Glomerular endothelial cell (primary cell): ENCODE measurements at regions not wholly inside any gene's neighbourhood (a gene's known extent, or its start where the extent isn't known, plus 50 kb on each side); places are given as distances from the start of the nearest gene placed in this dataset.

ENCODE experiments used
- DNase-seq: peaks from one replicate; pipeline ENCODE4 v3.0.0-alpha.2; 2011; ENCODE audit warnings: low read depth, low spot score; ENCODE audit errors: extremely low read depth

DNA sequence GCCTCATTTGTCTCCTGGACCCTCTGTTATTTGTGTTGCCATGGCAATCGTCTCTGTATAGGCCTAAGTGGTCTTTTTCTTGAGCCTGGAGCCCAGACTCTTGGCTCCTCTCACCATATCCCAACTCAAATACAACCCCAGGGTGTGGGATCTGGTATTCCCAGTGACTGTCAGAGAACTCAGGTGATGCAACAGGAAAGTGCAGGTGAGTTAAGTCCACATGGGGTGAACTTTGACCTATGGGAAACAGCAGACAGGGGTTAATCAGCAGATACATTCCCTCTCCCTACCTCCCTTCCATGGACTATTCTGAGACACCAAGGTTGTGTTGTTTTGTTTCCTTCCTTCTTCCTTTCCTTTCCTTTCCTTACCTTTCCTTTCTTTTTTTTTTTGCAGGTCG, 130.9 kb upstream of the RPS6KA3 start:
- no peak for DNase-seq

DNA sequence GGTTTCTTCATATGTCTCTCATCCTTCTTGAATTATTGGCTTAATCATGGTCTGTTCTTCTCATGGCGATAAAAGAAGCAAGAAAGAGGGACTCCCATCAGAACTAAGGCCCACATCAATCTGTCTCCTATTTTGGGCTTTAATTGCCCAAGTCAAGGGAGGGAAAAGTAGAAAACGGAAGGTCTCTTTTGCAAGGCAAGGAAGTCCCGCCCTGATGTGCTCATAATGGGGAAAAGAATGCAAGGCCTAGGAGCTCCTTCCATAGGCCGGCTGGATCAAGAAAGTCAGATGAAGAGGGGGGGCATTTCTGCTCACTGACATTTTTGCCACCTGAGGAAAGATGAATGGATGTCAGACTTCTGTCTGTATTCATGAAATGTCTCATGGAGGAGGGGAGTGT, 127.7 kb upstream of the RPS6KA3 start:
- DNase-seq = no peak

DNA sequence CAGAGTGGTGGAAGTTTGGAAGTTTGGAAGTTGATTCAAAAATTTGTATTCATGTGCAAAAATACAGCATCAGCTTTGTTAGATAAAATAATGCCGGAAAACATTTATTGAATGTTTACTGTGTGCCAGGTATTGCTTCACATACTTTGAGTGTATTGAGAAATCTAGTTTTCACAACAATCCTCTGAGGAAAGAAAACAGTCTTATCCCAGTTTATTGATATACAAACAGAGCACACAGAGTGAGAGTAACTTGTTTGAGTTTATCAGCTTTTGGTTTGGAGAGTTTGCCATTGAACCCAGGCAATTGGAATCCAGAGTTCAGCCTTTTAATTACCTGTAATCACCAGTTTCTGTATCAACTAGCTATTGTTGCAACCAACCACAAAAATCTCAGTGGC, 127.2 kb upstream of the RPS6KA3 start:
- no peak for DNase-seq

- DNase-seq = no peak
Measured at GRCh38 chrX:20388594-20388993, 121.9 kb upstream of the RPS6KA3 start.

DNA sequence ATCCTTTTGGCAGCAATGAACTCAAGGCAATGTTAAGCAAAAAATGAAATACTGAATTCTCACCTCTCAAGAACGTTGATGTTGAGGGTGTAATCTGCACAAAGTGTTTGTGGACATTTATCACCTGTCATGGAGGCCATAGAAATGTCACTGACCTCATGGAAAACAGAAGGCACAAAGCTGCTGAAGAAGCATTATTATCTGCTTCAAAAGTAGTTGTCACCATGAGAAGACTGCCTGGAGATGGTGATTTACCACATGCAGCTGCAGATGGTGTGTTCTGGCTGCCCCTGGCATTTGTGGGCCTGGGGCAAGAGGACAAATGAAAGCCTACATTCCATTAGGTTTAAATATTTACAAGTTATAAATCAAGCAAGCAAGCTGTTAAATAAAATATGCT, 116.8 kb upstream of the RPS6KA3 start:
- DNase-seq = no peak

- no peak for DNase-seq
Measured at GRCh38 chrX:20382518-20383297, 116.0 kb upstream of the RPS6KA3 start.

DNA sequence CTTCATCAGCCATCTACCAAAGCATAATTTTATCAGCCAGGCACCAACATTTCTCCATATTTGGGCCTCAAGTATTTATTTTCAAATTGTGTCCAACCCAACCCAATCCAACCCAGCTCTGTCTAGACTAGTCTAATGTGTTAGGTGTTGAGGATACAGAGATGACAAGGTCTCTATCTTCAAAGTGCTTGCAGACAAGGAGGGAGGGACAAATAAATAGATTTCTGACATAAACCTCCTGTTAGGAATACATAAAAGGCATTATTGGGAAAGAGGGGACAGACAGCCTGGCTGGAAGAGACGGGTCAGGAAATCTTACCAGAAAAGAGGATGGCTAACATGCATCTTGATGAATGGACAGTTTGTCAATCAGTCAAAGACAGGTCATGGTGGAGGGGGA, 115.4 kb upstream of the RPS6KA3 start:
- DNase-seq = no peak

DNA sequence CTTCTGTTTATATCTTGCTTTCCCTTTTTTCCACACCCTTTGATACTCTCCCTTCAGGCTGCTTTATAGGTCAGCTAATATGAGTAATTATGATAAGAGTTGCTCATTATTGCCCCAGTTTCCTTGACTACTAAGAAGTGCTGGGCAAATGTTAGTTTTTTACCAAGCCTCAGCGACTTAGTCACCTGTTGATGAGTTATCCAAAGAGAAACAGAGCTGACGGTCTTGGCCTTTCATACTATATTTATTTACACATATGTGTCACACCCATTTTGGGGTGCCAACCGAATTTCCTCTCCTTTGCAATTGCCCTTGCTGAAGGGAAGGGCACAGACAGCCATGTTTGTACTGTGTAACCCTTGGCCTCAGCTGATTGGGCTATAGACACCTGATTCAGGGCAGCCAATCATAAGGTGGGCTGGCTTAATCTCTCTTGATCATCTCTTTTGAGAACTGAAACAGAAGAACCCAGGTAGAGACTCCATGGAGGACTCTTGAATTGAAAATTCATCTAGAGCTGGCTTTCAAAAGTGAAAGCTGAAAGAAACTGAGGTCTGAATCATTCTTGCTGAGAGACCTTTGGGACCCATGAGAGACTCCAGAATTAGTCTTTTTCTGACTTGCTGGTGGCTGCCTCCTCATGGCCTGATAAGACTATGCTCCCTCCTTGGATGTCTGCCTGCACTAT, 111.7 kb upstream of the RPS6KA3 start:
- no peak for DNase-seq

- DNase-seq = no peak
Measured at GRCh38 chrX:20374900-20375438, 108.3 kb upstream of the RPS6KA3 start.

DNA sequence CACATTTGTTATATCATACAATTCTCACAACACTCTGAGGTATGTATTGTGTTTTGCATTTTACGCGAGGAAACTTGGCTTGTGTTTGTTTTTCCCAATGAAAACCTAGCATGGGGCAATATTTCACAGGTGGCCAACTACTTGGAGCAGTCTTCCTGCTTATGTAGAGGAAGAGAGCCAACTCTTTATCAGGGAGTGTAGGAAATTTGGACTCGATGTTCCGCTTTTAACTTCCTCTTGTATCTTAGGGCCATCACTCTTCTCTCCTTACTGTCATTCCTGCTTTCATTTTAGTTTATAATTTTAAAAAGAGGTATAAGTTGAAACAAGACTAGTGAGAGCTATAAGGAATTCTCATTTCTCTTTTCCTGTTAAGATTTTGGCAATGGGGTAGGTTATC, 107.7 kb upstream of the RPS6KA3 start:
- DNase-seq = no peak

DNA sequence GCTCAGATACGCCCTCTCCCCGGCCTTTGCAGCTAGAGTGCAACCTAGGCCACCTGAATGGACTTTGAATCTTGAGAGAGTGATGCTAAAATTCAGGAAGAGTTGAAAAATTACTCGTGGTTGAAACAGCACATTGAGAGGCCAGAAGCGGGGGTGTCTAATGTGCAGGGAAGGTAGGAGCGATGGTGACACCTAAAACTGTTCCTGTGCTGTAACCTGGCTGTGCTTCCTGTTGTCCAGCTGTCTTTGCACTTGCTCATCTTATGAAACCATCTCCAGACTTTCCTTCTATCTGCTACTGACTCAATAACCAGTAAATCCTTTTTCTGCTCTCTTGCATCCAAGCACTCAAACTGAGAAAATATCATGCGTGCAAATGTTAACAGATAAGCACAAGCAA, 106.4 kb upstream of the RPS6KA3 start:
- no peak for DNase-seq

- DNase-seq = no peak
Measured at GRCh38 chrX:20372533-20372932, 105.8 kb upstream of the RPS6KA3 start.

GRCh38 chrX:20369468-20369867, 102.8 kb upstream of the RPS6KA3 start:
- DNase-seq = no peak

DNA sequence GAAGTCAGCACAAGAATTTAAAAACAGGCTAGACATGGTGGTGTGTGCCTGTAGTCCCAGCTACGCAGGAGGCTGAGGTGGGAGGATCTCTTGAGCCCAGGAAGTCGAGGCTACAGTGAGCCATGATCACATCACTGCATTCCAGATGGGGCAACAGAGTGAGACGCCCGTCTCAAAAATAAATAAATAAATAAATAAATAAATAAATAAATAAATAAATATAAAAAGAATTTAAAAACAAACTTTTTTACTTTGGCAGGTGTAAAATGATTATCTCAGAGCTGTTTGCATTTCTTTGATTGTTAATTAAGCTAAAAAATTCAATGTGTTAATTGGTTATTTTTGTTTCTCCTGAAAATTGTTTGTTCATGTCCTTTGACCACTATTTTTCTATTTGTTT, 97.5 kb upstream of the RPS6KA3 start:
- no peak for DNase-seq

DNA sequence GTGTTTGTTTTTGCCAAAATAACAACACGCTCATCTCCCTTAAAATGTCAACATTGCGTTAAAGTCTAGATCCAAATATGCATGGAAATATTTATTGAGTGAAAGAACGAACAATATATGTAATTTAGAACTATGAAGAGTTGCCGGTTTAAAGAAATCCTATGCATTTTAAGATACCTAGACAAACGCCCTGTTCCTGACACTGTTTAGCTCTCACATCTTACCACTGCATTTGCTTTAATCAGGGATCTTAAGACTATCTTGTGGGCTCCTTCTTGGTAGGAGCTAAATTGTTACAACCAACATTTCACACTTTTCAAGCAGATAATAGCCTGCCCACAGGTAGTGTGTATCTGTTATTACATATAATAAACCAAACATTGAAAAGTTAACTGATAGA, 96.6 kb upstream of the RPS6KA3 start:
- DNase-seq = no peak

DNA sequence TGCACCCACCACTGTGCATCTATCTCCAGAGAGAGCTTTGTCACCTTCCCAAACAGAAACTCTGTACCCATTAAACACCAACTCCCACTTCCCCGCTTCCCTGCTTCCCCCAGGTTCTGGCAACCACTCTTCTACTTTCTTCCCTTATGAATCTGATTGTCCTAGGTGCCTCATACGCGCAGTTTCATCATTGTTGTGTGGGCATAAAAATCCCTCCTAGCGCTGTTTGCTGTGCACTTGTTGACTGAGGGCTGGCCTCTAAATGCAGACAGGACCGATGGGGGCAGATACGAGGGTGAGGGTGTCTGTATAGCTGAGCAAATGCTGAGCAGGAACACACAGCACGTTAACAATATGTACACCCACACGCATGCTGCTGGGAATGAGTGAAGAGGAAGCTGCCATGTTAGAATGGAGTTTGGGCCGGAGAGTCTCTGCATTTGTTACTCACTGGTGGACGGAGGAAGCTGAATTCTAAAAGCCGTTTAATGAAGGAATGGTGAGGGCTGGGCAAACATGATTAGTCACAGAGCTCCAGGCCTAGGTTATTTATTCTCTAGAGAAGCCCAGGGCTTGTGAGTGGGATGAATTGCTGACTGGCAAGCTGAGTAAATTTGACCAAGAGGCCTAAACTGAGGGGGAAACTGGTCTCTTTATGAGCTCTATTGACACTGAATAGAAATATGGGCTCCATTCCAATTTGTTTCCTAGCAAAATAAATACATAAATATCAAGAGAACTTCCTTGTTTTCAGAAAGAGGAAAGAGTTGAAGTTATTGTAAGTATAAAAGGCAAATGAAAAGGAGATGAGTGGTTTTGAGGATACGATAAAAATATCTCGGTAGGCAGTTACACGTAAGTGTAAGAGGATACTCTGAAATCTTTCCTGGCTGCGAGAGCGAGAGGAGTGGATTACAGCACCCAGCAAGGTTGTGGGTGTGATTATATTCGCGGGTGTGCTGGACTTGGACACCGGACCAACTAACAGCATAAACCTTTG, 95.9 kb upstream of the RPS6KA3 start:
- DNase-seq = no peak

- no peak for DNase-seq
Measured at GRCh38 chrX:20361890-20362262, 95.2 kb upstream of the RPS6KA3 start.

DNA sequence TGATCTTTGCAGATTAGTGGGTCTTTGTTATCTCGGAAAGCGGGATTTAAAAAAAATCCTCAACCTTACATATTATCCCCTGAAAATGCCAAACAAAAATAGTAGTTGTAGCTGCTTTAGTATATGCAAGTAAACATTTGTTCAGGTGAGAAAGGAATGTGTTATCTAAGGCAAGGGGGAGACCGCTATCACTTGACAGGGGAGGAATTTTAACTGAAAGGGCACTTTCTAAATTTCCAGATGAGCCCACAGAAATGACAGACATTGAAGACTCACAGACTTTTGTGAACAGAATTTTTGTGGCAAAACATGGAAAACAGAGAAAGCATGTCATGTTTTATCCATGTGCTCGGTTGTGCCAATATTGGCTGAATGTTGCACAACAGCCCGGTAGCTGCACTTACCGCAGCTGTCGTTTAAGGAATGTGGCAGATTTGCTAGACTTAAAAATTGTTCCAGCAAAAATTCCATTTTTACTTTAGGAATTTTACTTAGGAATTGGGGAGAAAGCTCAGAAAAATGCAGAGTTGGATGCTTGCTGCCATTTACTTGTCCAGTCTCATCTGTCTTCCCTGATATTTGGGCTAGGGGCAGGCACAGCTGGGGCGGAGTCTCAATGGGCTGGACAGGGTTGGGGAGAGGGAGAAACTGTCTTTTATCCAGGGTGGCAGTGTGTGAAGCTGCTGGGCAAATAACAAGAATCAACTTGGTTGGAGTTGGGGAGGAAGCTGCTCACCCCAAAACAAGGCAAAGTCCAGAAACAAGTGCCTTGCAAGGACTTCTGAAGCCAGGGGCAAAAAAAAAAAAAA, 94.6 kb upstream of the RPS6KA3 start:
- no peak for DNase-seq

DNA sequence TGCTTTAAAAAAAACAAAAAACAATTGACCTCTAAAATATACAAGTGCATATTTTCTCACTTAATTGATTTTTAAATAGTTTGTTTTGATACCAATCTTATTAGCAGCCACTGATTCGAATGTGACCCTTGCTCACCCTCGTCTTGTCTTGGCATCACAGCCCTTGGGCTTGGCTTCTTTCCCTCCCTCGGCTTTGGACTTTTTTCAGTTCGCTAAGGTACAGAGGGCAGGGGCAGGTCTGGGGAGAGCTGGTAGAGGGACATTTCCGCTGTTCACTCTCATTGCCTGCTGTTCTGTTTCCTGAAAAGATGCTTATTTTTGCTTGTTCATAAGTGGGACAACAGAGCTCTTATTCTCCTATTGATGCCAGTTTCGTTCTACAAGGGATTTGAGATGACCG, 88.5 kb upstream of the RPS6KA3 start:
- no peak for DNase-seq

DNA sequence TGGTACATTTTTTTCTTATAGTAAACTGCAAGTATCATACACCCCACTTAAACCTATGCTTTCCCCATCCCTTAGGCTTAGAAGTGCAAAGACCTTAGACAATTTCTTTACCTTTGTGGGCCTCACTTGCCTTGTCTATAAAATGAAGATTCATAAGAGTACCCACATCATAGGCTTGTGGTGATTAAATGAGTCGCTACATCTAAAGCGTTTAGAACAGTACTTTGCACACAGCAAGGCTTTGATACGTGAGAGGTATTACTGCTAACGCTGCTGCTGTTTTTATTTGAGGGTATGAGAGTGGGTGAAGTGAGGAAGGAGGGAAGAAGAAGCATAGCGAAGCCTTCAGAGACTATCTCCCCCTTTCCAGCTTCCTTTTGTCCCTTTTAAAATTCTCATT, 87.8 kb upstream of the RPS6KA3 start:
- no peak for DNase-seq
